Upper lobe of left lung (tissue), 4 donors: ENCODE measurements at regions not wholly inside any gene's neighbourhood (a gene's known extent, or its start where the extent isn't known, plus 50 kb on each side); places are given as distances from the start of the nearest gene placed in this dataset.

Experiments used
- CTCF ChIP-seq, 6 experiments: fragments of 450-650 bp in 4 of 6; fragments of 200-600 bp in 2 of 6; sonication (generic) in 2 of 6; IDR thresholded peaks; one replicate each; pipeline ENCODE4 v1.5.1; 2016 to 2019; ENCODE audit warnings: antibody characterized with exemption in 6 of 6
- EP300 ChIP-seq, 4 donors: sonication (generic); formaldehyde crosslinking; IDR thresholded peaks; one replicate each; pipeline ENCODE4 v1.5.1; 2017; ENCODE audit warnings: antibody characterized with exemption in 4 of 4, control low read depth in 2 of 4
- POLR2A ChIP-seq, 4 donors: fragments of 450-650 bp; IDR thresholded peaks; one replicate each; pipeline ENCODE4 v1.5.1; 2016 to 2017; ENCODE audit warnings: antibody characterized with exemption in 4 of 4, mild to moderate bottlenecking in 2 of 4
- POLR2AphosphoS5 ChIP-seq, 2 donors: sonication (generic); formaldehyde crosslinking; IDR thresholded peaks; one replicate each; pipeline ENCODE4 v1.5.1; 2017; ENCODE audit warnings: antibody characterized with exemption in 2 of 2

GRCh38 chr13:103224804-103225203 is 158.6 kb upstream of the SLC10A2 start:
- no peak for TF ChIP-seq POLR2AphosphoS5 (IDR thresholded peaks at IDR 0.05)
- TF ChIP-seq CTCF (IDR thresholded peaks at IDR 0.05), result no peak
- TF ChIP-seq EP300 (IDR thresholded peaks at IDR 0.05), result no peak
- no peak for TF ChIP-seq POLR2A (IDR thresholded peaks at IDR 0.05)
